ENCODE measurements at regions not wholly inside any gene's neighbourhood (a gene's known extent, or its start where the extent isn't known, plus 50 kb on each side); places are given as distances from the start of the nearest gene placed in this dataset.

DNA sequence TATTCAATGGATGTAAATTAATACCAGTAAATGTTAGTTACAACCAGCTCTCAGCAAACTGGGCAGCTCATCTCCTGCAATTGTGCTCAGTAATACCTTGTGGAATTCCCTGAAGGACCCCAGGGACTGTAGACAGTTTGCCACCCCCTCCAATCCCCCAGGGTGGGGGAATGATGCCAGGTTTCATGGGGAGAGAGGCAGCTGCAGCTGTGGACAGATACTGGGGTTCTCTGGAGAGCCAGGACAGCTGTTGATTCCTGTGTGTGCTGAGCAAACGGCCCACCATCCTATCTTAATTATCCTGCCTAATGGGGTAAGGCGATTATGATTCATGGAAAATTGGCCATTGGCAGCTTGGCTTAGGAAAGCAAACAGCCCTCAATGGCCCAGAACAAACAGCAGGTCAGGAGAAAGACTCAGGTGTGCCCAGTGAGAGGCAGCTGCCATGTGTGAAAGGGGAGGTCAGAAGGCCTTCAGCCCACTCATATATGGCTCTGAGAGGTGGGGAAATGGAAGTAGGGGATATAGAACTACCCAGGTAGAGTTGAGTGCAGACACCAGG lies 148.9 kb upstream of the CTTNBP2NL start:
- TF ChIP-seq, protein P1, sequence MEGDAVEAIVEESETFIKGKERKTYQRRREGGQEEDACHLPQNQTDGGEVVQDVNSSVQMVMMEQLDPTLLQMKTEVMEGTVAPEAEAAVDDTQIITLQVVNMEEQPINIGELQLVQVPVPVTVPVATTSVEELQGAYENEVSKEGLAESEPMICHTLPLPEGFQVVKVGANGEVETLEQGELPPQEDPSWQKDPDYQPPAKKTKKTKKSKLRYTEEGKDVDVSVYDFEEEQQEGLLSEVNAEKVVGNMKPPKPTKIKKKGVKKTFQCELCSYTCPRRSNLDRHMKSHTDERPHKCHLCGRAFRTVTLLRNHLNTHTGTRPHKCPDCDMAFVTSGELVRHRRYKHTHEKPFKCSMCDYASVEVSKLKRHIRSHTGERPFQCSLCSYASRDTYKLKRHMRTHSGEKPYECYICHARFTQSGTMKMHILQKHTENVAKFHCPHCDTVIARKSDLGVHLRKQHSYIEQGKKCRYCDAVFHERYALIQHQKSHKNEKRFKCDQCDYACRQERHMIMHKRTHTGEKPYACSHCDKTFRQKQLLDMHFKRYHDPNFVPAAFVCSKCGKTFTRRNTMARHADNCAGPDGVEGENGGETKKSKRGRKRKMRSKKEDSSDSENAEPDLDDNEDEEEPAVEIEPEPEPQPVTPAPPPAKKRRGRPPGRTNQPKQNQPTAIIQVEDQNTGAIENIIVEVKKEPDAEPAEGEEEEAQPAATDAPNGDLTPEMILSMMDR (IDR thresholded peaks at IDR 0.05): no peak
- no peak for TF ChIP-seq POLR2AphosphoS5 (IDR thresholded peaks at IDR 0.05)
- no peak for TF ChIP-seq POLR2A (IDR thresholded peaks at IDR 0.05)
- Histone ChIP-seq H3K36me3 (no peaks in the 10 kb centered on the region), H3K27me3 (replicated peaks; ENCODE audit: insufficient read depth) (no peaks in the 10 kb centered on the region), H3K4me1 (replicated peaks) (no peaks in the 10 kb centered on the region), H3K9me3 (no peaks in the 10 kb centered on the region), H3K27ac (no peak overlapping the region), H3K4me3 (no peak overlapping the region)
- DNase-seq (ENCODE audit: low spot score): no peak
- intact Hi-C loops (cut with DNase I): no loop called here
- WGBS: 55% methylated on average over 2 of the region's 2 CpGs

DNA sequence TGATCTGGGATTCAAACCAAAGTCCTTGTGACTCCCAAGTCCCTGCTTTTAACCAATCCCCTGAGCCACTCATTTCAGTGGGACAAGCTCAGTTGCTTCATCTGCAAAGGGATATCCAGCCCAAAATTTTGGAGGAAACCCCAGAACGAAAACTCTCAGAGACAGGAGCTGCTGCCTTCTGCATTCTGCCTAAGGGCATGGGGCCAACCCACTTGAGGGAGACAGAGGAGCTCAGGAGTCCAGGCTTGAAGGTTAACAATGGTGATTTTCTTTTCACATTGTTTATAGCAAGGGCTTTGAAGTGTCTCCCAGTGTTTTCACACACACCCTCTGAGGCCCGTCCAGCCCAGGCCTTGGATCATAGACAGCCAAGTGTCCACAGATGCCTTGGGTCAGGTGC lies 148.1 kb upstream of the CTTNBP2NL start:
- TF ChIP-seq, protein P1 (IDR thresholded peaks at IDR 0.05): no peak
- intact Hi-C loops (cut with DNase I): no loop called here
- H3K4me1 ChIP-seq (replicated peaks): no peaks in the 10 kb centered on the region
- 22% methylated on average over 2 of the region's 2 CpGs for WGBS
- H3K36me3 ChIP-seq: no peaks in the 10 kb centered on the region
- no peak for DNase-seq (ENCODE audit: low spot score)
- no peaks in the 10 kb centered on the region for H3K9me3 ChIP-seq
- H3K27ac ChIP-seq: no peak overlapping the region
- H3K4me3 ChIP-seq: no peak overlapping the region
- no peaks in the 10 kb centered on the region for H3K27me3 ChIP-seq (replicated peaks; ENCODE audit: insufficient read depth)

DNA sequence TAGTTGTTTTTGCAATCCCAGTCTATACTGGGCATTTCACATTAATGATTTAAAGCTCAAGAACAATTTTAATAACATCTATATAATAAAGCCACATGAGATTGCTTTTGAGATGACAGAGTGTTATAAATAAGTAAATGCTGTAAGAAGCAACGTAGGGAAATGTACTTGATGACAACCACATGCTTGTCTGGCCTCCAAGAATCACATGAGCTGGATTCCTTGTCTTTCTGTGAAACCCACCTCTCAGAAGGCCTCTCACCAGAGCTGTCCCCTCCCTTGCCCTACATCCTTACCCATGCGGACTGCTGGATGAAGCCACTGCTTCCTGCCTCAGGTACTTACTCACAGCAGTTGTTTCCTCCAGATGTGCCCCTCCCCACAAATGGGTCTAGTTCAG lies 145.1 kb upstream of the CTTNBP2NL start:
- TF ChIP-seq POLR2AphosphoS5 (IDR thresholded peaks at IDR 0.05): no peak
- TF ChIP-seq, protein P1 (IDR thresholded peaks at IDR 0.05): no peak
- TF ChIP-seq POLR2A (IDR thresholded peaks at IDR 0.05): no peak
- Histone ChIP-seq H3K27ac (no peak overlapping the region), H3K36me3 (no peaks in the 10 kb centered on the region), H3K4me1 (replicated peaks) (no peaks in the 10 kb centered on the region), H3K9me3 (no peaks in the 10 kb centered on the region), H3K4me3 (no peak overlapping the region), H3K27me3 (replicated peaks; ENCODE audit: insufficient read depth) (no peaks in the 10 kb centered on the region)
- WGBS: 83% methylated on average over 2 of the region's 2 CpGs
- no peak for DNase-seq (ENCODE audit: low spot score)
- intact Hi-C loops (cut with DNase I): no loop called here

DNA sequence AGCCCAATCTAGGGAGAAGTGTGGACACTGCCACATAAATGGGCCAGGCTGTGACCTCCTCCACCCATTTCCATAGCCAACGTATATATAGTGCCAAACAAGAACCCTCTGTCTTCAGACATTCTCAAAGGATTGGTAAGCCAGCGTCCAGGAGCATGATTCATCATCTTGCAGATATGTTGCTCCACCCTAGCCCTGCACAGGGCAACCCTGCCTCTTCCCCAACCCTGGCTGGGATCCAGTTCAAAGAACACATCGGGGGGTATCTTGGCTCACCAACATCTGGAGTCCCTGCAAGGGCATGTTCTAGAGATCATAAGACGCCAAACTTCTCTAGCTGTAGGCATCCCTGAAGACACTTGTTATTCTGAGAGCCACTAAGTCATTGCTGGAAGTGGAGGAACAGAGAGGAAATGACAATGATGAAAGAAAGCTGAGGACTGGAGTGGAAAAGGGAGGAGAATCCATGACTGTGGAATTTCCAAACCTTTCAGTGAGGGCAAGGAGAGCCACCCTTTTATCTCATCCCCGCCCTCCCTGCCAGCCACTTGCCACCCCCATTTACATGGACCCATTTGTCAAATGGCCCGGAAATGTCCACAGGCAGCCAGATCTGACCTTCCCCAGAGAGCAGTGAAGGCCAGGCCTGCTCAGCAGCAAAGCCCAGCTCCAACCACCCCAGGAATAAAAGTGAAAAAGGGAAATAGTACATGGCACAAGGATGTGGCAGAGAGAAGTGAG lies 144.1 kb upstream of the CTTNBP2NL start:
- H3K27me3 ChIP-seq (replicated peaks; ENCODE audit: insufficient read depth): no peaks in the 10 kb centered on the region
- no peak overlapping the region for H3K4me3 ChIP-seq
- DNase-seq (ENCODE audit: low spot score): no peak
- H3K4me1 ChIP-seq (replicated peaks): no peaks in the 10 kb centered on the region
- no peak for TF ChIP-seq POLR2A (IDR thresholded peaks at IDR 0.05)
- TF ChIP-seq, protein P1 (IDR thresholded peaks at IDR 0.05): no peak
- no peak for TF ChIP-seq POLR2AphosphoS5 (IDR thresholded peaks at IDR 0.05)
- intact Hi-C loops (cut with DNase I): no loop called here
- H3K36me3 ChIP-seq: no peaks in the 10 kb centered on the region
- no peak overlapping the region for H3K27ac ChIP-seq
- no peaks in the 10 kb centered on the region for H3K9me3 ChIP-seq
- 99% methylated on average over 5 of the region's 6 CpGs for WGBS

DNA sequence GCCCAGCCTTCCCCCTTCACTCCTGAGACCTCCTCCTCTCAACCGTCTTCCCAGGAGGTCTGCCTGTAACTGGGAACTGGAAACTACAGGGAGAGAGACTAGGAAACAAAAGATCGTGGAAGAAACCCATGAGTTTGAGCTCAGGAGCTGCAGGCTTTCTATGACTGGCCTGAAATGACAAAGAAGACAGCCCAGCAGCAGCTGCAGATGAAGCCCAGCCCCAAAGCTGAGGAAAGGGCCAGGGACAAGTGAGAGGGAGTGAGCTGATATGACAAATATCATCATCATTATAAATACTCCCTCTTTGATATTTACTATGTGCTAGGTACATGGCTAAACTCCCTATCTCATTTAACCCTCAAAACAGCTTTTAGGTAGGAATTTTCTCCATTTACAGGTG lies 142.6 kb upstream of the CTTNBP2NL start:
- 43% methylated on average over 2 of the region's 2 CpGs for WGBS
- Histone ChIP-seq H3K9me3 (no peaks in the 10 kb centered on the region), H3K36me3 (no peaks in the 10 kb centered on the region), H3K27me3 (replicated peaks; ENCODE audit: insufficient read depth) (no peaks in the 10 kb centered on the region), H3K4me3 (no peak overlapping the region), H3K4me1 (replicated peaks) (no peaks in the 10 kb centered on the region), H3K27ac (no peak overlapping the region)
- no peak for TF ChIP-seq POLR2A (IDR thresholded peaks at IDR 0.05)
- TF ChIP-seq, protein P1 (IDR thresholded peaks at IDR 0.05): no peak
- no peak for TF ChIP-seq POLR2AphosphoS5 (IDR thresholded peaks at IDR 0.05)
- DNase-seq (ENCODE audit: low spot score): no peak
- intact Hi-C loops (cut with DNase I): no loop called here

All from prostate gland (tissue), 2 donors.